H1 (cell line): ENCODE measurements at regions not wholly inside any gene's neighbourhood (a gene's known extent, or its start where the extent isn't known, plus 50 kb on each side); places are given as distances from the start of the nearest gene placed in this dataset.

Experiments used
- CTCF ChIA-PET: fragments of 300-600 bp; sonication (Branson Sonifier 250); formaldehyde crosslinking; loops from one replicate; lab custom pipeline; 2021; ENCODE audit not compliant: partially characterized antibody; lab: Charles Lee
- POLR2A ChIA-PET: fragments of 300-600 bp; sonication (Branson Sonifier 250); formaldehyde crosslinking; loops from one replicate; lab custom pipeline; 2021; ENCODE audit warnings: inconsistent platforms; ENCODE audit not compliant: partially characterized antibody; lab: Charles Lee
- DNase-seq, 2 experiments: peaks; one replicate each; pipeline versions ENCODE4 v3.0.0 to v3.0.0-alpha.2; 2010 to 2022; ENCODE audit warnings: low spot score in 2 of 2, low read depth in 1 of 2, mixed read lengths in 1 of 2
- FAIRE-seq: peaks from 2 replicates; lab custom pipeline; 2011; peaks lifted over from hg19 to GRCh38; lab: Jason Lieb, UNC
- H2AFZ ChIP-seq: 2 replicates; pipeline ENCODE4 v1.8.1; 2012; ENCODE audit warnings: low read length, inconsistent platforms
- H2AK5ac ChIP-seq: 2 replicates; pipeline ENCODE4 v1.6.1; 2013; ENCODE audit warnings: low read depth, low read length
- H2BK120ac ChIP-seq: replicated peaks from 2 replicates; pipeline ENCODE3; 2013; ENCODE audit warnings: low read depth, low read length, inconsistent platforms
- H2BK12ac ChIP-seq: 2 replicates; pipeline ENCODE4 v1.6.1; 2013; ENCODE audit warnings: low read depth, low read length
- H2BK15ac ChIP-seq: 2 replicates; pipeline ENCODE4 v1.6.1; 2013; ENCODE audit warnings: low read length
- H2BK20ac ChIP-seq: 2 replicates; pipeline ENCODE4 v1.6.1; 2013; ENCODE audit warnings: low read length
- H2BK5ac ChIP-seq: 2 replicates; pipeline ENCODE4 v1.6.1; 2013; ENCODE audit warnings: low read depth, low read length
- H3K14ac ChIP-seq: 2 replicates; pipeline ENCODE4 v1.6.1; 2013; ENCODE audit warnings: inconsistent platforms; ENCODE audit not compliant: insufficient read length
- H3K18ac ChIP-seq: 2 replicates; pipeline ENCODE4 v1.6.1; 2013; ENCODE audit warnings: low read length; ENCODE audit errors: extremely low read depth
- H3K23ac ChIP-seq: 2 replicates; pipeline ENCODE4 v1.6.1; 2013; ENCODE audit warnings: inconsistent platforms; ENCODE audit not compliant: insufficient read length
- H3K23me2 ChIP-seq: 2 replicates; pipeline ENCODE4 v1.6.1; 2013; ENCODE audit warnings: low read depth, low read length
- H3K27ac ChIP-seq: 2 replicates; pipeline ENCODE4 v1.6.1; 2011; ENCODE audit warnings: low read depth, low read length, inconsistent platforms
- H3K27me3 ChIP-seq, 4 experiments: replicated peaks in 1 of 4; 1 replicate in 1 of 4; 2 replicates in 3 of 4; pipeline versions ENCODE4 v1.6.1 to v1.8.1; 2011 to 2013; ENCODE audit warnings: low read length in 3 of 4, mild to moderate bottlenecking in 3 of 4, inconsistent platforms in 2 of 4, mixed read lengths in 2 of 4, moderate library complexity in 1 of 4; ENCODE audit not compliant: control insufficient read depth in 3 of 4, insufficient read depth in 3 of 4; ENCODE audit errors: extremely low read depth in 1 of 4
- H3K36me3 ChIP-seq, 4 experiments: 2 replicates each; pipeline versions ENCODE4 v1.6.1 to v1.8.1; 2011 to 2013; ENCODE audit warnings: mild to moderate bottlenecking in 4 of 4, low read length in 3 of 4, moderate library complexity in 2 of 4, control low read depth in 1 of 4, inconsistent platforms in 1 of 4; ENCODE audit not compliant: insufficient read depth in 4 of 4, control insufficient read depth in 2 of 4
- H3K4ac ChIP-seq: replicated peaks from 2 replicates; pipeline ENCODE3; 2013; ENCODE audit warnings: low read length, low read depth, mixed read lengths, inconsistent platforms; ENCODE audit not compliant: insufficient read length
- H3K4me1 ChIP-seq, 4 experiments: replicated peaks in 1 of 4; 1 replicate in 1 of 4; 2 replicates in 3 of 4; pipeline versions ENCODE4 v1.6.1 to v1.8.1; 2011 to 2013; ENCODE audit warnings: low read length in 3 of 4, inconsistent platforms in 2 of 4, mixed read lengths in 1 of 4; ENCODE audit not compliant: insufficient read depth in 4 of 4, control insufficient read depth in 3 of 4
- H3K4me2 ChIP-seq, 2 experiments: 2 replicates each; pipeline versions ENCODE4 v1.6.1 to v1.8.1; 2011 to 2013; ENCODE audit warnings: low read depth in 2 of 2, low read length in 2 of 2, control low read depth in 1 of 2, inconsistent platforms in 1 of 2, mild to moderate bottlenecking in 1 of 2; ENCODE audit not compliant: insufficient read depth in 1 of 2
- H3K4me3 ChIP-seq, 4 experiments: fragments of 200-600, 300-600 bp in 1 of 4; sonication (generic), shearing (Covaris generic), sonication (Bioruptor Twin) in 1 of 4; 2 replicates each; pipeline versions ENCODE4 v1.5.1 to v1.8.1; 2011 to 2016; ENCODE audit warnings: low read length in 4 of 4, low read depth in 3 of 4, control low read depth in 2 of 4, inconsistent platforms in 2 of 4, mild to moderate bottlenecking in 2 of 4, mixed read lengths in 1 of 4, moderate library complexity in 1 of 4; ENCODE audit not compliant: insufficient read depth in 2 of 4; ENCODE audit errors: extremely low read depth in 1 of 4
- H3K56ac ChIP-seq: replicated peaks from 2 replicates; pipeline ENCODE3; 2013; ENCODE audit warnings: low read depth, mild to moderate bottlenecking, mixed read lengths, low read length, inconsistent platforms; ENCODE audit not compliant: insufficient read length
- H3K79me1 ChIP-seq: 2 replicates; pipeline ENCODE4 v1.6.1; 2013; ENCODE audit warnings: low read depth, low read length, control low read depth
- H3K79me2 ChIP-seq, 2 experiments: 2 replicates each; pipeline versions ENCODE4 v1.6.1 to v1.8.1; 2012 to 2013; ENCODE audit warnings: low read length in 2 of 2, mild to moderate bottlenecking in 2 of 2, inconsistent platforms in 1 of 2; ENCODE audit not compliant: insufficient read depth in 2 of 2, control insufficient read depth in 1 of 2
- H3K9ac ChIP-seq, 4 experiments: replicated peaks in 1 of 4; 1 replicate in 1 of 4; 2 replicates in 3 of 4; pipeline versions ENCODE4 v1.6.1 to v1.8.1; 2011 to 2013; ENCODE audit warnings: low read depth in 3 of 4, low read length in 3 of 4, control low read depth in 2 of 4, mild to moderate bottlenecking in 2 of 4, moderate library complexity in 2 of 4, inconsistent platforms in 1 of 4; ENCODE audit errors: extremely low read depth in 1 of 4
- H3K9me3 ChIP-seq, 2 experiments: 2 replicates each; pipeline versions ENCODE4 v1.6.1 to v1.8.1; 2012 to 2013; ENCODE audit warnings: mild to moderate bottlenecking in 2 of 2, moderate library complexity in 2 of 2, control low read depth in 1 of 2, inconsistent platforms in 1 of 2, low read depth in 1 of 2, low read length in 1 of 2, mixed read lengths in 1 of 2; ENCODE audit not compliant: insufficient read depth in 2 of 2
- H4K20me1 ChIP-seq, 2 experiments: replicated peaks in 1 of 2; 2 replicates each; pipeline versions ENCODE3 to v1.8.1; 2011 to 2013; ENCODE audit warnings: inconsistent platforms in 2 of 2, low read length in 2 of 2, mild to moderate bottlenecking in 1 of 2; ENCODE audit not compliant: insufficient read depth in 2 of 2, control insufficient read depth in 1 of 2
- H4K5ac ChIP-seq: 2 replicates; pipeline ENCODE4 v1.6.1; 2013; ENCODE audit warnings: low read length, low read depth, mixed read lengths, inconsistent platforms; ENCODE audit not compliant: insufficient read length
- H4K8ac ChIP-seq: 2 replicates; pipeline ENCODE4 v1.8.0; 2013; ENCODE audit warnings: mild to moderate bottlenecking, moderate library complexity, low read length, inconsistent platforms; ENCODE audit not compliant: insufficient read depth; ENCODE audit errors: extremely low read depth
- H4K91ac ChIP-seq: replicated peaks from 2 replicates; pipeline ENCODE3; 2013; ENCODE audit warnings: low read length, mixed read lengths, inconsistent platforms; ENCODE audit not compliant: insufficient read length
- BCL11A ChIP-seq, 2 experiments: IDR thresholded peaks; one replicate each; pipeline ENCODE4 v1.6.1; 2011; ENCODE audit warnings: low read depth in 2 of 2, low read length in 2 of 2, mild to moderate bottlenecking in 2 of 2
- CEBPB ChIP-seq: IDR thresholded peaks from 2 replicates; pipeline ENCODE4 v1.6.1; 2012; ENCODE audit warnings: low read depth, low read length
- E2F6 ChIP-seq: IDR thresholded peaks from 2 replicates; pipeline ENCODE4 v1.6.1; 2012; ENCODE audit warnings: inconsistent platforms
- EGR1 ChIP-seq: IDR thresholded peaks from 2 replicates; pipeline ENCODE4 v1.6.1; 2011; ENCODE audit warnings: low read depth, low read length, borderline replicate concordance
- SIRT6 ChIP-seq: IDR thresholded peaks from one replicate; pipeline ENCODE4 v1.7.1; 2012; ENCODE audit warnings: low read length, inconsistent platforms

- Histone ChIP-seq H4K8ac (no peak overlapping the region), H3K79me1 (no peaks in the 10 kb centered on the region), H3K56ac (no peak overlapping the region), H3K18ac (no peak overlapping the region), H3K27ac (no peak overlapping the region), H4K91ac (no peak overlapping the region), H2BK15ac (no peak overlapping the region), H3K27me3 (no peaks in the 10 kb centered on the region), H4K20me1 (no peaks in the 10 kb centered on the region), H2BK120ac (no peak overlapping the region), H3K36me3 (no peaks in the 10 kb centered on the region), H2BK20ac (no peak overlapping the region), H2AK5ac (no peak overlapping the region), H3K4me1 (no peaks in the 10 kb centered on the region), H3K23me2 (no peaks in the 10 kb centered on the region), H3K4ac (no peak overlapping the region), H3K14ac (no peak overlapping the region), H3K9ac (no peak overlapping the region), H3K23ac (no peak overlapping the region), H3K9me3 (no peaks in the 10 kb centered on the region), H3K4me2 (no peak overlapping the region), H3K4me3 (no peak overlapping the region), H2BK5ac (no peak overlapping the region), H2AFZ (no peak overlapping the region), H3K79me2 (no peaks in the 10 kb centered on the region), H2BK12ac (no peak overlapping the region), H4K5ac (no peak overlapping the region)
- no peak for FAIRE-seq
- no peak for TF ChIP-seq BCL11A (IDR thresholded peaks at IDR 0.05; ENCODE audit: low read depth in 2 of 2, low read length in 2 of 2)
- no peak for TF ChIP-seq CEBPB
- TF ChIP-seq SIRT6, result no peak
- TF ChIP-seq E2F6, result no peak
- no peak for TF ChIP-seq EGR1
- CTCF ChIA-PET, result interaction anchor here (0.8 to 1.6 kb wide), 3 partner anchors 10 to 1045 kb away, joined by 3 to 5 read pairs (median 3); no protein-coding TSS in a partner anchor
- POLR2A ChIA-PET, result no interaction called here
- DNase-seq, result no peak
Measured at GRCh38 chr12:42015051-42015461, 129.6 kb downstream of the GXYLT1 start.
